Fibroblast of skin of scalp (primary cell): ENCODE measurements at regions not wholly inside any gene's neighbourhood (a gene's known extent, or its start where the extent isn't known, plus 50 kb on each side); places are given as distances from the start of the nearest gene placed in this dataset.
"Not testable (repeated sequence)": the region's sequence is repeated elsewhere in the genome, so short reads cannot be mapped to it uniquely, and the experiment has no call there.

Source experiments
- DNase-seq: peaks from one replicate; pipeline ENCODE4 v3.0.0-alpha.2; 2013

DNA sequence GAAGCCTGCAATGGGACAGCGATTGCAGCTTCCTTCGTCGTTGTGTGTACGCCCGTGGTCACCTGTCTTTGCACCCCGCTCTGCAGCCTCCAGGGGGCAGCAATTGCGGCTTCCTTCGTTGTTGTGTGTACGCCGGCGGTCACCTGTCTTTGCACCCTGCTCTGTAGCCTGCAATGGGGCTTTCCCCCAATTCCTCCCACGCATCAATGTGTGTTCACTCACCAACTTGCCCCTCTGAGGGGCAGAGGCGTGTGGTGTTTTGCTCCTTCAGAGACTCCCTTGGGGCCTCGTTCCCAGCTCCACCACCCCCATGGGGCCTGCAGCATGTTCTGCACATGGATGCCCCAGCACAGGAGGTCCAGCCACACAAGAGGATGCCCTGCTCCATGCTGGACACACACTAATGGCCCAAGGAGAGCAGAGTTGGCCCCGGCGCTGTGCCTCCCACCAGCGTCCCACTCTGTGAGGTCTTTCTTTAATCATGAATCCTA is 197.1 kb downstream of the LAT start:
- DNase-seq, result not testable (repeated sequence)

DNA sequence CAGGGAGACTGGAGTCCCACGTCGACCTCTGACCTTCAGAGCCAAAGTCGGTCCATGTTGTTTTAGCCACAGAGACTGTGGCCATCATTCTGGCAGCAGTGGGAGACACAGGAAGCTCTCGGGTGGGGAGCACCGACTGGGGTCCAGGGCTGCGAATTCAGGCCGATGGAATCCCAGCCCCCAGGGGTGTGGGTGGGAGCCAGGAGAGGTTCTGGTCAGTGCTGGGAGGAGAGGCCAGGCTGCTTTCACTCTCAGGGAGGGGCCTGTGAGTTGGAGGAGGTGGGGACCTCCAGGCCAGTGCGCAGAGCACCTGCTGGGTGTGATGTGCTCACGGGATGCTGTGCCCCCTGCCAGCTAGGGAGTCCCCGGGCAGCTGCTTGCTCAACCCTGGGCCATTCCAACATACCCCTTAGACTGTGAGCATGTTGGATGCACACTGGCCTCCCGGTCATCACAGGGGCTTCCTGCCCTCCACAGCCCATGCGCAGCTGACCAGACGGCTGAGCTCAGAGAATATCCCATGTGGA is 196.5 kb downstream of the LAT start:
- not testable (repeated sequence) for DNase-seq

DNA sequence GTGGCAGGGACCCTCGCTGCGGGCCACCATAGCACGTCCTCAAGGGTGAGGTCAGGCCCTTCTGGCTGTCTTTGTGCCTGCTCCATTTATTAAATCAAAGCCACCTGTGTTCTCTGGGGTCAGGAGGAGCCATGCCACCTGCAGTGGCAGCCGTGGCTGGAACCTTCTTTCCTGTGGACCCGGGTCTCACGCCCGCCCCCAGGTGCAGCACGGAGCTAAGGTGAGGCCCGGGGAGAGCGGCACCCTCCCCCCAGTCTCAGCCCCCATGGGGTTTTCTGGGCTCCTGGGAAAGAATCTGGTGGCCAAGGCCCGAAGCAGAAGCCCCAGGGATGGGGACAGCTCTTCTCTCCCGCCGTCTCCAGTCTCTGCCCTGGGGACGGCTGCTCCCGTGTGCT is 195.4 kb downstream of the LAT start:
- DNase-seq, result not testable (repeated sequence)

DNA sequence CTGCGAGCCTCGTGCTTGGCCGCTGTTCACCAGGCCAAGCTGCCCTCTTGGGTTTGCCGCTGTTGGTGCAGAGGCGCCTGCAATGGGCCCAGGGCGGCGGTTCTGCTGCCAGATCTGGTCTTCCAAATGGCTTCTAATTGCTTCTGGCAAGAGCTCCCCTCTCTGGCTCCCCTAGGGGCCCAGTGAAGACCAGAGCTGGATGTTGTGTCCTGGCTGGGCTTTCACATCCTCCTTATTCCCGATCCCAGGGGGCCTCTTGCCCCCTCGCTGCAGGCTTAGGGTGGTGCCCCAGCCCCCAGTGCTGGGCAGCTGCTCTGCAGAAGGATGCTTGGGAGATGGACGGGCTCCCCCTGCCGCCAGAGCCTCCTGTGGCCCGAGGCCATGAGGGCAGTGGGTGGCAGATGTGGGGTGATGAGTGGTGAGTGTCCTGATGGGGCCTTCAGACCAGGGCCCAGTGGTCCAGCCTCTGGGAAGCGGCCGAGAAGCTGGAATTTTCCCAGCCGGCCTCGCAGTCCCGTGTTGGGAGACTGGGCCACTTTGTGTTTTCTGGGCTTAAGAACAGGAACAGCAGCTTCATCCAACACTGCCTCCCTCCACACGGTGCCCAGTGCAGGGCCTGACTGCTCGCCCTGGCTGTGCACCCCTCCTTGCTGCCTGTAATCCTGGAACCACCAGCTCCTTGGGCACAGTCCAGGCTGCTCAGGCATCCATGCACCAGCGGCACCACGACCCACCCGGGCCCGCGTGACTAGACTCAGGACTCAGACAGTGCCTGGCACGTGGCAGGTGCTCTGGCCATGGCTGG is 194.8 kb downstream of the LAT start:
- DNase-seq, result not testable (repeated sequence)

DNA sequence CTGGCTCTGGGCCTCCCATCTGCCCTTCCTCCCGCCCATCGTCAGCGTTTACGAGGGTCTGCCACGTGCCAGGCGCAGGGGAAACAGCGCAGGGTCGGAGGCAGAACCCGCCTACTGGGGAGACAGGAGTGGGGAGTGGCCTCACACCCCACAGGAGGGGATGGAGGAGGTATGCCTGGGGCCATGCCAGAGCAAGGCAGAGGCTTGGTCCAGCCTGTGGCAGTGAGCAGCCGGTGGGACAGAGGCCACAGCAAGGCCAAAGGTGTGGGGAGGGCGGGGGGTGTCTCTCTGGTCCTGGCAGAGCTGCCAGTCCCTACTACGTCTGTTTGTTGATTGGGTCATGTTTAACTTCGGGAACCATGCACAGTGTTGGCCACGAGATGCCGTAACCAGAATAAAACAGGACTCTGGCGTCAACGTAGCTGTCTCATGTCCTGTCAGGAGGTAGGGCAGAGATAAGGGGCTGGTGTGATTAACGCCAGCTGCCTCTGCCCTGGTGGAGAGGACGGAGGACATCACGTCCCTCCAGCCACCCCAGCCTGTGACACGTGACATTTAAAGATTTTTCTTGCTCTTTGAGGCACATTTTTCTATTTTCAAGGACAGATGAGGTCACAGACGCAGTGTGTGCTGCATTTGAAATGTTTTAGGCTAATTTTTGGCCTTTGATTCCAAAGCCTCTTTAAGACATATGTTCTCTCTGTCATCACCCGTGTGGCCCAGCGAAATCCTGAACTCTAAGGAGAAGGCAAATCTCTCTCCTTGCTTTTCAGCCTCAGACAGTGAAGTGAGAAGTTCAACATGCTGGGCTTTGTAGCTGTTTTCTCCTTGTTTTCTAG is 193.3 kb downstream of the LAT start:
- DNase-seq, result not testable (repeated sequence)

DNA sequence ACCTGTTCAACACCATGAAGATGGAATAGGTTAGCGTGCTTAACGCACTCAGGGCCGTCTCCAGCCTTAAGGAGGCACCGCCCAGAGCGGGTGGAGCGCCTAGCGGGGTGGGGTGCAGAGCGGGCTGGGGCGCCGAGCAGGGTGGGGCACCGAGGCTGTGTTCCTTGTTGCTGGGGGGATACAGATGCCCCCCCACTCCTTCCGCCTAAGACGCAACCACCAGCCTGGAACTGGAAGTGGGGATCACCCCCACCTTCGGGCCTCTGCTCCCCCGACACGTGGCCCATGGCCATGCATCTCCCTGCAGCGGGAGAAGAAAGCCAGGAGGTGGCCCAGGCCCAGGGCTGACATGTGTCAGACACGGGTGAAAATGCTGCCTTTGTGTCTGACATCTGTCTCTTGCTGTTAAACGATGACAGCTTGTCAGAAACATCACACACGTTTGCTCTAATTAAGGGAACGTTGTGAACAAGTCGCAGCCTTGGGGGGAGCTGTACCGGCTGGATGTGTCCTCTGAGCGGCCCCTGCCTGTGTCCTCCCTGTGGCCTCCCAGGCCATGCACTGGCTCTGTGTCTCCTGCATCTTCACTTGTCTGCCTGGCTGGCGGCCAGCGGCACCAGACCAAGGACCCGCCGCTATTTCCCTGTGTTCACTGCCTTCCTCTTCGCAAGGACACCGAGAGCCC is 192.5 kb downstream of the LAT start:
- not testable (repeated sequence) for DNase-seq

DNA sequence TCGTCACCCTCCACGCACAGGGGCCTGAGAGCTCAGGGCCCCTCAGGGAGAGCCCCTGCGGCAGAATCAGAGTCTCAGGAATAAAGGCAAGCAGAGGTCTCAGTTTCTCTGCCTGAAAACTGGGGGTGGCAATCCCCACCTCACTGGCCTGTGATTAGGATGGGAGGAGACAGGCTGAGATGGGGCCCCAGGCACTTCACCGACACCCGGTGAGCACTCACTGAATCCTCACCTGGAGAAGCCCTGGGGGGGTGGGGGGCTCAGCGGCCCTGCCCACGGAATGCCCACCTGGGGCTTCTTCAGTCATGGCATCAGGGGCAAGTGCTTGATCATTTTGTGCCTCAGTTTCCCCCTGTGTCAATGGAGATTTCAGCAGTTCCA is 192.0 kb downstream of the LAT start:
- not testable (repeated sequence) for DNase-seq

DNA sequence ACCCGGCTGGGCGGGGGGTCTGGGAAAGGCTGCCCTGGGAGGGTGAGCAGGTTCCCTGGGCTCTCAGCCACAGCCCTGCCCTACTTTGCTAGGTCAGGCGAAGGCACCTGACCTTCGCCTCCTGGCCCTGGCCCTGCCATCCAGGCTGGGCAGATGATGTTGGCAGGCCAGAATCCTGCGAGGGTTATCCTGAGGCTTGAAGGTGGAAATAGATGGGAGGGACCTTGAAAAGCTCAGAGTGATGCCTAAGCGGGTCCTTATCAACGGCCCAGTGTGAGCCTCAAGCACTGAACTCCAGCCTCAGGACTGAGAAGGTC is 191.3 kb downstream of the LAT start:
- DNase-seq, result not testable (repeated sequence)

DNA sequence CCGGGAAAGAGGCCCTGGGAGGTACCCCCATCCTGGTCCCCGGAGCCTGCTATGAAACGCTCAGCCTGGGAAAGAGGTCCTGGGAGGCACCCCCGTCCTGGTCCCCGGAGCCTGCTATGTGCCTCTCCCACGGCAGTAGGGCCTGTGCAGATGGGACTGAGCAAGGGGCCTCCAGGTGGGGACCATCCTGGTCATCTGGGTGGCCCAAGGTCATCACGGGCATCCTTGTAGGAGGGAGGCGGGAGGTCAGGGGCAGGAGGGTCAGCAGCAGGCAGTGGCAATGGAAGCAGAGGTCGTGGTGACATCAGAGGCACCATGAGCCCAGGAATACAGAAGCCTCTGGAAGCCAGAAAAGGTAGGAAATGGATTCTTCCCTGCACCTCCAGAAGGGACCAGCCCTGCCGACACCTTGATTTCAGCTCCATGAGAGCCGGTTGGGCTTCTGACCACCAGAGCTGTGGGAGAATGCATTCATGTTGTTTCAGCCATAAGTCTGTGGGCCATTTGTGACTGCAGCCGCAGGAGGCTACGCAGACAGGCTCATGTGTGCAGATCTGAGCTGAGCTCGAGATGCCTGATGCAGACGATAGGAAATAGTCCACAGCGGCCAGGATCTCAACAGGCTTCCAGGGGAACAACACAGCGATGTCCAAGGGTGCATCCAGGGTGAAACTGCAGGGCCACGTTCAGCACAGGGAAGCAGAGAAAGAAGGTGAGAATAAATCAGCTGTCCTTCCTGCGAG is 190.7 kb downstream of the LAT start:
- not testable (repeated sequence) for DNase-seq

DNA sequence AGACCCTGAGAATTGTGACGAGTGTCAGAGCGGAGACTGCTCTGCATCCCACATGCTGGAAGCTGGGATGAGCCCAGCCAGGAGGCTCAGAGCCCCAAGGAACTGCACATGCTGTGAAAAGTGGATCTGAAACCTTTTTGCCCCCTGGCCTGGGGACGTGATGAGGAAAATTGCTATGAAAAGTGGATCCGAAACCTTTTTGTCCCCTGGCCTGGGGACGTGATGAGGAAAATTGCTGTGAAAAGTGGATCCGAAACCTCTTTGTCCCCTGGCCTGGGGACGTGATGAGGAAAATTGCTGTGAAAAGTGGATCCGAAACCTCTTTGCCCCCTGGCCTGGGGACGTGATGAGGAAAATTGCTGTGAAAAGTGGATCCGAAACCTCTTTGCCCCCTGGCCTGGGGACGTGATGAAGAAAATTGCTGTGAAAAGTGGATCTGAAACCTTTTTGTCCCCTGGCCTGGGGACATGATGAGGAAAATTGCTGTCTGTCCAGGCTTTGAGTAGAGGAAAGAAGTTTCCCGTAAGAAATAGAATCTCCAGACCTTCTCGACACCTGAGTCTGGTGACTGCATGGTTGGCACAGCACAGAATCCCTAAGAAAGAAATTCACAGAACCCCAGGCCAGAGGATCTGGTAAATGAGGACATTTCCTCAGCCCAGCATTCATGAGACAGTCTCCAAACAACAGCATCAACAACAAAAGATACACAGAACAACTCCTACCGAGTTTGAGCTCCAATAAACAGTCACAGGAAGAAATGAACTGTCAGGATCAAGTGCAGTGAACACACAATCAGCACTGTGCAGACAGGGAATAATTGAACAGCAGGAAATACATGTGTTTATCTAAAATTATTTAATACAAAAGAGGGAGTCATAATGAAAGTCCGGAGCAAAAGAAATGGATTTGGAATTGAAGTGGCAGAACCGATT is 188.8 kb downstream of the LAT start:
- not testable (repeated sequence) for DNase-seq

DNA sequence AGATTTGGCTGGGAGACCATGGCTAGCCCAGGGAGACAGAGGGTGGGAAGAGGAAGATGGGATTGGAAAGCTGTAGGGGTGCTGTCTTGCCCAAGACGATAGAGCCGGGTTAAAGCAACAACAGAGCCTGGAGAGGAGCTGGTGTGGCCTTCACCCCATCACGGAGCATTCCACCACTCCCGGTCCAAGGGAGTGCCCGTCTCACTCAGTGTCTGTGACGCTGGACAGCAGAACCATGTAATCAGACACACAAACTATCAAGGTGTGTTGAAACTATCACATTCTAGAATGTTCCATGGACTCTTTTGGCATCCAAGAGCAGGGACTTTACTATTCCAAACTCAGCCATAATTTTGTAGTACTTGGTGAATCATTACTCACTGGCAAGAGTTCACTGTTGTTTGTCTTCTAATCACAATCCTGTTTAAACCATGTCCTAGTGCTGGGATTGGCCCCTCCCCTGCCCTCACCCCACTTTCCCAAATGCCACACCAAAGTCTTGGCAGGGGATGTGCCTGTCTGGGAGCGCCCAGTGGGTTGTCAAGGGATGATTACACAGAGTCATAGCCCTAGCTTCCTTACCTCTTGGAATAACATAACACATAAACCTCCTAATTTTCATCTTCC is 187.4 kb downstream of the LAT start:
- DNase-seq, result not testable (repeated sequence)

DNA sequence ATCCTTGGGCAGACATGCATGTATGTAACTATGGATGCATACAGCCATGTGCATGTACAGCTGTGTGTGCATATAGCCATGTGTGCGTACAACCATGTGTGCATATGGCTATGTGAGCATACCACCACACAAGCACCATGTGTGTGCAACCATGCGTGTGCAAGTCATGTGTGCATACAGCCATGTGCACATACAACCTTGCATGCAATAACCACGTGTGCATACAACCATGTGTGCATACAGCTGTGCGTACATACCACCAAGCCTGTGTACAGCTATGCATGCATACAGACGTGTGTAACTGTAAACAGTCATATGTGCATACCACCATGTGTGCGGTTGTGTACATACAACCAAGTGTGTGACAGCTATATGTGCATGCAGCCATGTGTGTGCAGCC is 186.4 kb downstream of the LAT start:
- not testable (repeated sequence) for DNase-seq

DNA sequence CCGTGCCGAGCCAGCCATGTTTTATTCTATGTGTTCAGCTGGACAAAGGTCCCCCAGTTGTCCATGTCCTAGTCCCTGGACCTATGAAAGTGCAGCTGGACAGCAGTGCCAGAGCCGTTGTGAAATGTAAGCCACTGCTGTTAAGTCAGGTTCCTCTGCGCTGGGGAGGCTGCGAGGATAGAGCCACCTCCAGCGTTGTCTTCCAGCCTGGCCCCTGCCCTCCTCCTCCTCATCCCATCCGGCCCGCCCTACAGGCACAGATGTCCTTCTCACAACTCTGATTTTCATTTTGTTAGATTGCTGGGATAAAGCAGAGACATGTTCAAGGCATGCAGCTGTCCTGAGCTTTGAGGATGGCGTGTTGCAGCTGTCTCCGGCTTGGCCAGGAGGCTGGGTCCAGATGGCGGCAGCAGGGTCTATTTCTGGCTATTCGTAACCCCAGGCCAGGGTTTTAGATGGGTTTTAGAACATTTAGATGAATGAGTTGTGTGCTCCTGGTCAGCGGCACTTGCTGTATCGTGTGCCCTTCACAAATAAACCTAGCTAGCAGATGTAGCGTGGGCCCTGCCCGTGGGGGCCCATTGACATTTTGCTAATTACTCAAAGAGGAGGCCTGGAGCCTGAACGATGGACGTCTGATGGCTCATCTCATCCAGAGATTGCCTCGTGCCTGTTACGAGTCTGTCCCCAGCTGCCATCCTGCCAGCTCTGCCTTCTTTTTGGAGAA is 185.7 kb downstream of the LAT start:
- DNase-seq, result not testable (repeated sequence)

DNA sequence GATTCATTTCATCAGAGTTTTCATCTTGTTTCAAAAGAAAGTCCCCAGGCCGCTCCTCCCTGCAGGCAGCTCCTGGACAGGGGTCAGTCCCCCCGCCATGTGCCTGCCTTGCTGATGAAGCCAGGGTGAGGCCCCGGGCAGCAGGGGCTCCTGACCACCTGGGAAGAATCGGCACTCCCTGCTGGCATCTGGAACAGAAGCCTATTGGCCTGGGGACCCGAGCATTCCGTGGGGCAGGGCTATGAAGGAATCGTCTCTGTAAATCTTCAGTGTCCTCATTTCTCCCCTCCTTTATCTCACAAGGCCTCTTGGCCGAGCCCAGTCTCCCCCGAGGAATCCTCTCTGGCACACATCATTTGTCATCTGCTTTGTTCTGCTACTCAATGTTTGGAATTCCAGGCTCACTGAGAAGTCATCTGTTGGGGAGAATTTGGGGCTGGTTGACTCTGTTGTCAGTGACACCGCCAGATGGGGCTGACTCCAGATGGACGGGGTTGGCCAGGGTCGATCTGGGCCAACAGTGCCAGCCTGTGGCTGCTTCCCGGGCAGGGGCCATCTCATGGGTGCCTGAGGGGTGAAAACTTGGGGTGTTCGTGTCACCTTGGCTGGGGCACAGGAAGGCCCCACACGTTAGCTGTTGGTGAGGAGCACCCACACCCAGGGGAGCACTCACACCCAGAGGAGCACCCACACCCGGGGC is 184.6 kb downstream of the LAT start:
- peak; percentile 34 for DNase-seq

DNA sequence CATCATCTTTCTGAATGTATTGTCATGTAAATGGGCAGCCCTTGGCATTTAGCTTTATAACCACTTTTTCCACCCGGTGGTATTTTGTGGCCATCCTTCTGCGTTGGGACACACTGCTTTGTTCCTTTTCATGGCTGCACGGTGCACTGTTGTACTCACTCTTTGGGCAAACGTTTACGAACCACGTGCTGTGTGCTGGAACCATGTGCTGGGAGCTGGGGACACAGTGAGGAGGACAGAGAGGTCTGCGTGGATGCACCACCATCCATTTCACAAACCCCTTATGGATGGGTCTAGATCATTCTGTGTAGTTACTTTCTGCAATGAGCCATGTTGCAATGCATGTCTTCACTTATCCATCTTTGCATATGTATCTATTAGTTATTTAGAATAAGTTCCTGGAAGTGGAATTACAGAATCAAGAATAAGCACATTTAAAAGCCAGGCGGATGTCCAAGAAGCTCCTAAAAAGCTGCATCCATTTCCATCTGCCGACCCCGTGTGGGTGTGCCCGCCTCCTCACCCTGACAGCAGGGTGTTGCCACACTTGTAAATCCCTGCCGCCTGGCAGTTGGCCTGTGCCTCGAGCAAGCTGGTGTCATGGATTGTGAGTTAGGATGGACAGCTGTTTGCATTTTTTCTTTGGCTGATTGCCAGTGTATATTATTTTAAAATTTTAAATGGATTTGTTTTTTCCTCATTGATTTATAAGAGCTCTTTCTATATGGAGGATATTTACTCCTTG is 183.8 kb downstream of the LAT start:
- not testable (repeated sequence) for DNase-seq

DNA sequence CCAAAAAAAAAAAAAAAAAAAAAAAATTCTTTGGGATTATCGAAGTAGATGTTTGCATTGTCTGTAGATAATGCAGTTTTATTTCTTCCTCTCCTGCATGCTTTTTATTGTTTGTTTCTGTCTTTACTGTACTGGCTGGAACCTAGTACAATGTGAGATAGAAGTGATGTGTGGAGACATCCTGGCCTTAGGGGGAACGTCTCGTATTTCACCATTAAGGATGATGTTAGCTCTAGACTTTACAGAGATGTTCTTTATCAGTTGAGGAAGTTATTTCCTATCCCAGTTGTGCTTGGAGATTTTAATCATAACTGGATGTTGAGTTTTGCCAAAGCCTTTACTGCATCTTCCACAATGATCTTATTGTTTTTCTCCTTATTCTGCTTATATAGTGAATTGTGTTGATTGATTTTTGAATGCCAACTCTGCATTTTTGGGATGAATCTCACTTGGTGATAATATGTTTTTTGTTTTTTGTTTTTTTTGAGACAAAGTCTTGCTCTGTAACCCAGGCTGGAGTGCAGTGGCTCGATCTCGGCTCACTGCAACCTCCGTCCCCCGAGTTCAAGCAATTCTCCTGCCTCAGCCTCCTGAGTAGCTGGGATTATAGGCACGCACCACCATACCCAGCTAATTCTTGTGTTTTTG is 179.7 kb downstream of the LAT start:
- DNase-seq, result not testable (repeated sequence)

DNA sequence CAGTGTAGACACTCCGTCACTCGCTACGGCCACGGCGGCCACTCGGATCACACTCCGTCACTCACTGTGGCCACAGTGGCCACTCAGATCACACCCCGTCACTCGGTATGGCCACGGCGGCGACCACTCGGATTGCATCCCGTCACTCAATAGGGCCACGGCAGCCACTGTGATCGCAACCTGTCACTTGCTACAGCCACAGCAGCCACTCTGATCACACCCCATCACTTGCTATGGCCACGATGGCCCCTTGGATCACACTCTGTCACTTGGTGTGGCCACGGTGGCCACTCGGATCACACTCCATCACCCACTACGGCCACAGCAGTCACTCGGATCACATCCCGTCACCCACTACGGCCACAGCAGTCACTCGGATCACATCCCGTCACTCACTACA is 175.3 kb downstream of the LAT start:
- DNase-seq, result not testable (repeated sequence)

DNA sequence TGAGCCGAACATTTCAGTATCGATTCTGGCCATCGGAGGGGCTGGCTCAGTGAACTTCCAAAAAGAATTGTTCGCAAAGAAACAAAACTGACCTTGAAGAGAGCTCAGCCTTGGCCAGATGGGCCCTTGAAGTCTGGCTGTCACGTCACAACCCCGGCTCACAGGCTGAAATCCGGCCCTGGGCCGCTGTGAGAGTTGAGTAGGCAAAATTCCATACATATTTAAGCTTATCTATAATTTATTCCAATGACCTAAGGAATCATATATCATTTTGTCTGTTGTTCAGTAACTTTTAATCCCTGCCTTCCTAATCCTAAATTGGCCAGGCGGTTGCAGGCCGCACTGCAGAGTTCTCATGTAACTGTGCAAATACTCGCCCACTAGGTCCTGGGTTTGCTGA is 174.8 kb downstream of the LAT start:
- DNase-seq, result peak; percentile 41
